ENCODE measurements at regions not wholly inside any gene's neighbourhood (a gene's known extent, or its start where the extent isn't known, plus 50 kb on each side); places are given as distances from the start of the nearest gene placed in this dataset.

DNA sequence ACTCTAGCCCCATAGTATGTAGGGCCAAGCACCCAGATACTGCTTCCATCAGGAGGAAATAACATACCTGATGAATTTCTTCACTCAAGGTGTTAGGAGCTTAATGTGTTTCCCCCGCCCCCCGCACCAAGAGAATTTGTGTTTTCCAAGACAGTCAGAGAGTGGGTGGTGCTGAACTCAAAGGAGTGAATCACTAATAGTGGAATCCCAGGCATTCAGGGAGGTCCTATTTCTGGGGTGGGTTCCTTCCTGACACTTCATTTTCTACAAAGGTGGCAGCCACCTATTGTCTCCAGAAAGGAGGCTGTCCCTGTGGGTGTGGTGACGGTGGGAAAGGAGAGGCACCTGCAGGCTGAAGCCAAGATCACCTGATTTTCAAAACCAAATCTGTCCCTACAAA lies 50.8 kb upstream of the ELF5 start:
- H3K4me1 ChIP-seq = no peaks in the 10 kb centered on the region
- intact Hi-C loops (cut with DNase I) = loop anchor here (10.0 kb wide), 1 partner anchor 310 kb away; no protein-coding TSS in a partner anchor
- H3K9me3 ChIP-seq = no peaks in the 10 kb centered on the region
- TF ChIP-seq POLR2A (IDR thresholded peaks at IDR 0.05) = no peak
- TF ChIP-seq, protein P1, sequence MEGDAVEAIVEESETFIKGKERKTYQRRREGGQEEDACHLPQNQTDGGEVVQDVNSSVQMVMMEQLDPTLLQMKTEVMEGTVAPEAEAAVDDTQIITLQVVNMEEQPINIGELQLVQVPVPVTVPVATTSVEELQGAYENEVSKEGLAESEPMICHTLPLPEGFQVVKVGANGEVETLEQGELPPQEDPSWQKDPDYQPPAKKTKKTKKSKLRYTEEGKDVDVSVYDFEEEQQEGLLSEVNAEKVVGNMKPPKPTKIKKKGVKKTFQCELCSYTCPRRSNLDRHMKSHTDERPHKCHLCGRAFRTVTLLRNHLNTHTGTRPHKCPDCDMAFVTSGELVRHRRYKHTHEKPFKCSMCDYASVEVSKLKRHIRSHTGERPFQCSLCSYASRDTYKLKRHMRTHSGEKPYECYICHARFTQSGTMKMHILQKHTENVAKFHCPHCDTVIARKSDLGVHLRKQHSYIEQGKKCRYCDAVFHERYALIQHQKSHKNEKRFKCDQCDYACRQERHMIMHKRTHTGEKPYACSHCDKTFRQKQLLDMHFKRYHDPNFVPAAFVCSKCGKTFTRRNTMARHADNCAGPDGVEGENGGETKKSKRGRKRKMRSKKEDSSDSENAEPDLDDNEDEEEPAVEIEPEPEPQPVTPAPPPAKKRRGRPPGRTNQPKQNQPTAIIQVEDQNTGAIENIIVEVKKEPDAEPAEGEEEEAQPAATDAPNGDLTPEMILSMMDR (IDR thresholded peaks at IDR 0.05) = no peak
- no peaks in the 10 kb centered on the region for H3K27me3 ChIP-seq
- H3K4me3 ChIP-seq = no peak overlapping the region
- no peak for ATAC-seq
- no peaks in the 10 kb centered on the region for H3K36me3 ChIP-seq (replicated peaks in 1 of 2; ENCODE audit: insufficient read depth in 1 of 2, low read depth in 2 of 2)
- H3K27ac ChIP-seq = no peak overlapping the region
- WGBS, 2 donors = 88 to 96% methylated on average over 3 of the region's 3 CpGs
- no peak for DNase-seq

- DNase-seq (no peak), ATAC-seq (no peak)
- TF ChIP-seq, protein P1 (IDR thresholded peaks at IDR 0.05) = no peak
- TF ChIP-seq POLR2A (IDR thresholded peaks at IDR 0.05) = no peak
- H3K36me3 ChIP-seq (replicated peaks in 1 of 2; ENCODE audit: insufficient read depth in 1 of 2, low read depth in 2 of 2) = no peaks in the 10 kb centered on the region
- no peak overlapping the region for H3K27ac ChIP-seq
- no peaks in the 10 kb centered on the region for H3K27me3 ChIP-seq
- H3K4me3 ChIP-seq = no peak overlapping the region
- H3K9me3 ChIP-seq = no peaks in the 10 kb centered on the region
- intact Hi-C loops (cut with DNase I) = loop anchor here (10.0 kb wide), 1 partner anchor 310 kb away; no protein-coding TSS in a partner anchor
- no peaks in the 10 kb centered on the region for H3K4me1 ChIP-seq
- WGBS, 2 donors = 0 to 31% methylated on average over 1 to 2 of the region's 2 CpGs
Measured at GRCh38 chr11:34564807-34565241, 51.2 kb upstream of the ELF5 start.

GRCh38 chr11:34565417-34566207 lies 52.0 kb upstream of the ELF5 start:
- TF ChIP-seq POLR2A (IDR thresholded peaks at IDR 0.05) = no peak
- TF ChIP-seq, protein P1 (IDR thresholded peaks at IDR 0.05) = peak in 4 of 7 experiments; percentile 24 to 58 (median 32)
- H3K9me3 ChIP-seq = no peaks in the 10 kb centered on the region
- H3K27ac ChIP-seq = no peak overlapping the region
- ATAC-seq = no peak
- H3K4me3 ChIP-seq = no peak overlapping the region
- H3K4me1 ChIP-seq = no peaks in the 10 kb centered on the region
- no peaks in the 10 kb centered on the region for H3K36me3 ChIP-seq (replicated peaks in 1 of 2; ENCODE audit: insufficient read depth in 1 of 2, low read depth in 2 of 2)
- H3K27me3 ChIP-seq = no peaks in the 10 kb centered on the region
- 78 to 84% methylated on average over 2 of the region's 2 CpGs for WGBS, 2 donors
- peak in 1 of 4 donors; percentile 26 for DNase-seq
- intact Hi-C loops (cut with DNase I) = loop anchor here (10.0 kb wide), 1 partner anchor 309 kb away; no protein-coding TSS in a partner anchor

- Histone ChIP-seq H3K36me3 (replicated peaks in 1 of 2; ENCODE audit: insufficient read depth in 1 of 2, low read depth in 2 of 2) (no peaks in the 10 kb centered on the region), H3K4me3 (no peak overlapping the region), H3K9me3 (no peaks in the 10 kb centered on the region), H3K4me1 (no peaks in the 10 kb centered on the region), H3K27ac (no peak overlapping the region), H3K27me3 (no peaks in the 10 kb centered on the region)
- TF ChIP-seq POLR2A (IDR thresholded peaks at IDR 0.05) = no peak
- TF ChIP-seq, protein P1 (IDR thresholded peaks at IDR 0.05) = no peak
- 63 to 68% methylated on average over 3 of the region's 3 CpGs for WGBS, 2 donors
- intact Hi-C loops (cut with DNase I) = loop anchor here (10.0 kb wide), 1 partner anchor 309 kb away; no protein-coding TSS in a partner anchor
- ATAC-seq = no peak
- DNase-seq = no peak
Measured at GRCh38 chr11:34566208-34566551, 52.6 kb upstream of the ELF5 start.

Measured in body of pancreas (tissue), 4 donors.